ENCODE measurements at regions not wholly inside any gene's neighbourhood (a gene's known extent, or its start where the extent isn't known, plus 50 kb on each side); places are given as distances from the start of the nearest gene placed in this dataset.
"Not testable (repeated sequence)": the region's sequence is repeated elsewhere in the genome, so short reads cannot be mapped to it uniquely, and the experiment has no call there.

DNA sequence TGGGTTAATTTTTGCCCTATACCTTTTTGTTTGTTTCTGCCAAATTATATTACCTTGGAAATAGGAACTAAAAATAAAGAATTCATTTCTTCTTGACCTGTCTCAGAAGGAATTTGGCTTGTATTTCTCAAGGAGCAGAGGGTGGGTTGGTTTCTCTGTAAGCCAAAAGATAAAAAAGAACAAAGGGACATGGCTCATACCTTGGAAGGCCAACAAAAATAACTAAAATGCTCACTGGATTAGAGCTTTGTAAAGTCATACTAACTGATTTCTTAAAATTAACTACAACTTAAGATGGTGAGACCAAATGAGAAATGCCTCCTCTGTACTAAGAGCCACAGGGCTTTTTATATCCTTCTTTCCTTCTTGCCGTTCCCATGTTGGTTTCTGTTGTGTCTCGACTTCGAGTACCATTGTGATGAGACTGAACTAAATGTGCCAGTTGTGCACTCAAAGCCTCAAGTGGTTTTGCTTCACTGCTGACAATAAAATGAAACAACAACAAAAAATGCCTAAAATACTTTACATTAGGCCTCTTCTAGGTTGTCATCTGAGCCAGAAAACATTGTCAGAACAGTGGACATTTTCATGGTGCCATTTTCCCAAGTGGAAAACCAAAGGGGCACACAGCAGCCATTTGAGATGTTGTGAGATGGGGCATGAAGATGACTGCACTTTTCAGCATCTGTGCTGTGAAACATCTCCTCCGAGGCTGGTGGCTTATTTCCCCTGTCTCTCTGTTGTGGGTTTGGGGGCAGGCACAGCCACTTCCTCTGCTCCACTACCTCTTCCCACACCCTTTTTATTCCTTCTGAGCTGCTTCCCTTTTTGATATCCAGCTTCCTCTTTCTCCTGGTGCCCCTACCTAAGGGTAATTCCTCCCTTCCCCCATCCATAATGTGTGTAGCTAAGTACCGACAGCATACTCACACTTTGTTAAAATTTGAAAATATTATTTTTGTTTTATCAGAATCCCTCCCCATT lies 51.8 kb upstream of the AGR3 start:
- no peak for DNase-seq

DNA sequence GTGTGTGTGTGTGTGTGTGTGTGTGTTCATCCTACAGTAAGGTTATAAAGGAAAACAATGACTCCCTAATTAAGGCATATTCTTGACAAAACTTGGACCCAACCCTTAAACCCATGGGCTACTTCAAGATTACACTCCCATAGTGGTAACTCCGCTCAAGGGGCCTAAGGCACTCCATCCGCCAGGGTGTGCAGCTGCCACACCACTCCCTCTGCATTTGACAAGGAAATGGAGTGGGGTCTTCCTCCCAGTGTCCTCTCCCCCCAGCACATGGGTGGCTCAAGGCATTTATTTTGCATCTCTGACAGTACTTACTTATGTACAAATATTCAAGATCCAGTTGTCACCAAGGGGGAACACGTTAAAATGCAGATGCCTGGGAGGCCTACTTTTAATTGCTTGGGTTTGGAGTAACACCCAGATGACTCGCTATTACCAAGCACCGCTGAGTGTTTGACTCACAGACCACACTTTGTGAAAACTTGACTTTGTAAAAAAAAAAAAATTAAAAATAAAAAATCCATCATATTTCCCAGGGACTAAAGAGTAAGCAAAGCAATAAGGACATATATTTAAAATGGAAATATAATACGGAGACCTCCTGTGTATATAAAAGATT lies 53.0 kb upstream of the AGR3 start:
- DNase-seq, result no peak

DNA sequence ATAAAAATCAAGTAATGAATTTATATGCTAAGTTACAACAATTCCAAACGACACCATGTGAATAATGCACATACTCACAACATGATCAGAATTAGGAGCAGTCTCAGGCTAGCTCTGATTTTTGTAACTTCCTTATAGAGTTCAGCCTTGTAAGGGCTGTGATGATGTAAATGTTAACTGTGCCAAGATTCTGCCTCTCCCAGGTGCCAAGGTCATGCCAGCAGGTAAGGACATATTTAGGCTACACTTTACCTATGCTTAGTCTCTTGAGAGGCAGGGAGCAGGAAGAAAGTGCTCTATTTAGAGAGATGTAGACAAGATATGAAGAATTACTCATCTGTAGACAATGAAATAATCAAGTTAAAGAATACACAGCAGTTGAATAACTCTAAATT lies 53.6 kb upstream of the AGR3 start:
- DNase-seq, result no peak

DNA sequence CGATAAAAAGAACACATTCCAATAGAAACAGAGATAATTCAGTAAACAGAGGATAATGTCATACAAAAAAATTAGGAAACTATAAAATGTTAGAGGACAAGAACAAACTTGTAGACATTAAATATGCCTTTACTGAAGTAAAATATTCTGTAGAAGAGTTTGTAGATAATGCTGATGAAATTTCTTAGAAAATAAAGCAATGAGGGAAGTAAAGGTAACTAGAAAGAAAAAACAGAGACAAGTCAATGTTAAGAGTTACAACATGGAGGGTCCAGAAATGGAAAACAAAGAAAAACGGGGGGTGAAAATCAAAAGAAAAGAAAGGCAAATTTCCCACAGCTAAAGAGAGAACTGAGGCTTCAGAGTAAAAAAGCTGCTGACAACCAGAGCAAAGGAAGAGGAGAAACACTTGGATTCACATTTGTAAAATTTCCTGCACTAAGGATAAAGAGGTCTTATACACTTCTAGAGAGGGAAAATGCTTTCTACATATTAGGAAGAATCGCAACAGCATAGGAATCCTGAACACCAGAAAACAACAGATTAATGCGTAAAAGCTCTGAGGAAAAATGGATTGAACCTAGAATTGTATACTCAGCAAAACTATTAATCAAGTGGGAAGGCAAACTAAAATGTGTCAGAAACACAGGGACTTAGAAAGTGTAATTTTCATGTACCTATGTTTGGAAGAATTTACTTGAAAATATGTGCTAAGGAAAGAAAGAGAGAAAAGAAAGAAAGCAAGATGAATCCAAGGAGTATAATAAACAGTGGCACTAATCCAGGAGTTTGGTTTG lies 55.0 kb upstream of the AGR3 start:
- no peak for DNase-seq

DNA sequence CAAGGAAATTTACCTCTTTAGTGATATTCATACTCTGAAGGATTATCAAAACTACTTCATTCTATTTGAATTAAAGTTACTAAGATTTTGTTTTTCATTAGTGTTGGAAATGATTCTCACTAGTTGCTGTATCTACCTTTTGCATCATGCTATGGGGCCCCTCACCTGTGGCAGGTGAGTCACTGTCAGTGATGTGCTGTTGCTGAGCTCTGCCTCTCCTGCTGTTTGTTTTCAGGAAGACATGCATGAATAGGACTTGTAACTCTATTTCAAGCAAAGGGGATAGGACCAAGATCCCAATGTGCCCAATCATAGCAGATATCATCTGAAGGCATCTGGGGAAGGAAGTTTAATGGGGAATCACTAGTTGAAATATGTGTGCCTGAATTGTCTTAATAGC lies 57.4 kb upstream of the AGR3 start:
- no peak for DNase-seq

DNA sequence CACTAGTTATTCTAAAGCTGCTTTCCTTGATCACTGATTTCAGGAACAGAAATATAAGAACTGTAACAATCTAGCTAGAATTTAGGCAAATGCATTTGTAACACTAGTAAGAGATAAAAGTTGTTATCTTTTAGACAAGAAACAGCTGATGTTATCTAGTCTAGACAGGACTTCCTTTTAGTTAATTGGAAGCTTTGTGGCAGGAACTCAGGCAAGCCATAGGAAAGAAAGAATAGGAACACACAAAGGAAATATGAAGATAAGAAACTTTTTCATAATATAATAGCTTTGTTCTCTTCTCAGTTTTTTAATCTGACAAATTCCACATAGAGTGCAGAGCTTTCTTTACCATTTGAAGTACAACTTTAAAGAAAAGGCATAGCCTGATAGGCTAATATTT lies 59.0 kb upstream of the AGR3 start:
- DNase-seq, result no peak

DNA sequence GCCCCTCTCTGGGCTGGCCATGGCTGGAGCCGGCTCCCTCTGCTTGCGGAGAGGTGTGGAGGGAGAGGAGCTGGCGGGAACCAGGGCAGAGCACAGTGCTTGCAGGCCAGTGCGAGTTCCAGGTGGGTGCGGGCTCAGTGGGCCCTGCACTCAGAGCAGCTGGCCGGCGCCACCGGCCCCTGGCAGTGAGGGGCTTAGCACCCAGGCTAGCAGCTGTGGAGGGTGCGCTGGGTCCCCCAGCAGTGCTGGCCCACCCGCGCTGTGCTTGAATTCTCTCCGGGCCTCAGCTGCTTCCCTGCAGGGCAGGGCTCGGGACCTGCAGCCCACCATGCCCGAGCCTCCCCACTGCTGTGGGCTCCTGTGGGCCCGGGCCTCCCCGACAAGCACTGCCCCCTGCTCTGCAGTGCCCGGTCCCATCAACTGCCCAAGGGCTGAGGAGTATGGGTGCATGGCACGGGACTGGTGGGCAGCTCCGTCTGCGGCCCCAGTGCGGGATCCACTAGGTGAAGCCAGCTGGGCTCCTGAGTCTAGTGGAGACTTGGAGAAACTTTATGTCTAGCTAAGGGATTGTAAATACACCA lies 61.2 kb upstream of the AGR3 start:
- no peak for DNase-seq

DNA sequence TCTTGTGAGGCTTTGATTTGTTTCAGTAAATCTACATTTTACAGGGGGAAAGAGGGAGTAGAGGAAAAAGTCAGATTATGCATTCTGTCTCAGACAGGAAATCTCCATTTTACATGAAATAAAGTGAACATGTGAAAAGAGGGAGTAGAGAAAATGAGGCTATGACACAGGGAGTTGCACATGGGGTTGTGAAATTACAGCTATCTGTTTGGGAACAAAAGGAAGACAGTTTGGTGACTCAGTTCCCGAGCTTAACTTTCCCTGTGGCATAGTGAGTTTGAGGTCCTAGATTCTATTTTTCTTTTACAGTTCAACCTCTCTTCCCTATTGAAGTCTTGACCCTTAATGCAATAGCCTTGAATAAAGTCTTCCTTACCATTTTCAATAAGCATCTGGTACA lies 63.2 kb upstream of the AGR3 start:
- DNase-seq, result no peak

DNA sequence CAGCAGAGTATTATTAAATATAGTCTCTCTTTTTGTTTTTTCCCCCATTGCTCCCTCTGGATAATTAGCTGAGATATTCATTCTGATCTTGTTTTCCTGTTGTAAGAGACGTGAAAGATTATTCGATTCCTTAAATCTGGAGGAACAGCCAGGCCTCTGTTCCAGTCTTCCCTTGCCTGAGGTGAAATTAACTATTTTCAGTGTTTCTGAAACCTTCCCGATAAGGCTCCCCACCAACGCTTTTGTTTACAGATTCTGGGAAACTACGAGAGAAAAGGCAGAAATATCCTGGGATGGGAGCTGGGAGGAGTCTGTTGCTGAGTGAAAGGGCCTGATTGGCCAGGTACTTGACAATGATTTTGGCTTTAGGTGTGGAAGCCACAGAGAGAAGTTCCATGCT lies 63.6 kb upstream of the AGR3 start:
- no peak for DNase-seq

DNA sequence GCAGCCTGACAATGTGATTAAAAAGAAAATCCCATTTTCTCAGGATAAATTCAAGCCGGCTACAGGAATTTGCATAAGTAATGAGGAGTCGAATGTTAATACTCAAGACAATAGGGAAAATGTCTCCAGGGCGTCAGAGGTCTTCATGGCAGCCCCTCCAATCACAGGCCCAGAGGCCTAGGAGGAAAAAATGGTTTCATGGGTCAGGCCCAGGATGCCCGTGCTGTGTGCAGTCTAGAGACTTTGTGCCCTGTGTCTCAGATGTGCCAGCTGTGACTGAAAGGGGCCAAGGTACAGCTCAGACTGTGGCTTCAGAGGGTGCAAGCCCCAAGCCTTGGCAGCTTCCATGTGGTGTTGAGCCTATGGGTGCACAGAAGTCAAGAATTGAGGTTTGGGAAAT lies 66.3 kb upstream of the AGR3 start:
- not testable (repeated sequence) for DNase-seq

DNA sequence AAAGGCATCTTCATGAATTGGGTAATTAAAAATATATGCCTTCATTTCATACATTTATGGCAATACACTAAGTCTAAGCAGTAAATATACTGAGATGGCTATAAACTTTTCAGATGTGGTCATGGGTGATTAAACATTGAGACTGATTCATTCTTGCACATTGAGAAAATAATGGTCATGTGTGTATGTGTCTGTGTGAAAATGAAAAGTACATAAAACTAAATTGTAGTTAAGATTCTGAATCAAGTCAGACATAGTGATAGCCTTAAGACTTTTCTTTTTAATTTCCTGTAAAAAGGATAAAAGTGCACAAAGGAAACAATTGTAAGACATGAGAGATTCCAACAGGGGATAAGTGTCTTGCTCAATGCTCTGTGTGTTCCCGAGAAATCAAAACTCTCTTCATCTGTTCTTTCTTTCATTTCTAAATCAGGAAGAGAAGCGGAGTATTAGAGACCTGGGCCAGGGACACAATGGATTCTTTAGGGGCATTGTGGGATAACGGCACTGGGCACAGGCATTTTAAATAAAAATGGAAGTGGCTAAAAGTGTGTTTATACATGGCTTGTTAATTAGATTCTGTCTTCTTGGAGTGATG lies 69.8 kb upstream of the AGR3 start:
- no peak for DNase-seq

DNA sequence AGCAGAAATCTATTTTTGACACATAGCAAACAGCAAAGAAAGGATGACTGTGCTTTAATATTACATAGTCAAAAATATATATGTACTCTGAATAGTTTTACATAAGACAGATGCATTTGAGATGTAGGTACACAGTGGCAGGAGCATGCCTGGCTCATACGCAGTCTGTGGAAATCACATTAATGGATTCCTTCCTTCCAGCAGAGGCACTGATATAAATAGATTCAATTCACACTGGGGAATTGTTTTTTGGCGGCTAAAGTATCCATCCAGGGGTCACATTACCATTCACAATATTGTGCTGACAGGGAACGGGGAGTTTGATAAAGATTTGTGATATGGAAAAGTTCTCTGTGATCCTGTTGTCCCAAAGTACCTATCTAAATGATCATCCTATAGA lies 72.5 kb upstream of the AGR3 start:
- no peak for DNase-seq

DNA sequence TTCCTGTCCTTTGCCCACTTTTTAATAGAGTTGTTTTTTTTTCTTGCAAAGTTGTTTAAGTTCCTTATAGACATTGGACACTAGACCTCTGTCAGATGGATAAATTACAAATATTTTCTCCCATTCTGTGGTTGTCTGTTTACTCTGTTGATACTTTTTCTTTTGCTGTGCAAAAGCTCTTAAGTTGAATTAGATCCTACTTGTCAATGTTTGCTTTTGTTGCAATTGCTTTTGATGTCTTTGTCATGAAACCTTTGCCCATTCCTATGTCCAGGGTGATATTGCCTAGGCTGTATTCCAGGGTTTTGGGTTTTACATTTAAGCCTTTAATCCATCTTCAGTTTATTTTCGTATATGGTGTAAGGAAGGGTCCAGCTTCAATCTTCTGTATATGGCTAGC lies 76.9 kb upstream of the AGR3 start:
- no peak for DNase-seq

DNA sequence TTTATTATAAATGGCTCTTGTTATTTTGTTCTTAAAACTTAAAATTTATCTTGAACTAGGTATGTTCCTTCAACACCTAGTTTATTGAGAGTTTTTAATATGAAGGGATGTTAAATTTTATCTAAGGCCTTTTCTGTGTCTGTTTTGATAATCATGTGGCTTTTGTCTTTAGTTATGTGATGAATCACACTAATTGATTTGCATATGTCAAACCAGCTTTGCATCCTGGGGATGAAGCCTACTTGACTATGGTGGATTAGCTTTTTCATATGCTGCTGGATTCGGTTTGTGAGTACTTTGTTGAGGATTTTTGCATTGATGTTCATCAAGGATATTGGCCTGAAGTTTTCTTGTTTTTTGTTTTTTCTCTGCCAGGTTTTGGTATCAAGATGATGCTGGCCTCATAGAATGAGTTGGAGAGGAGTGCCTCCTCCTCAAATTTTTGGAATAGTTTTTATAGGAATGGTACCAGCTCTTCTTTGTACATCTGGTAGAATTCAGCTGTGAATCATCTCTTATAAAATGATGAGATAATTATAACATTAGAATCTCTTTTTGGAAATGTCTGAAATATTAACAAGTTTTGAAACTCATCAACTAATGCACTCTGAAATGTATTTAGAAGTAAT lies 78.7 kb upstream of the AGR3 start:
- DNase-seq, result no peak

DNA sequence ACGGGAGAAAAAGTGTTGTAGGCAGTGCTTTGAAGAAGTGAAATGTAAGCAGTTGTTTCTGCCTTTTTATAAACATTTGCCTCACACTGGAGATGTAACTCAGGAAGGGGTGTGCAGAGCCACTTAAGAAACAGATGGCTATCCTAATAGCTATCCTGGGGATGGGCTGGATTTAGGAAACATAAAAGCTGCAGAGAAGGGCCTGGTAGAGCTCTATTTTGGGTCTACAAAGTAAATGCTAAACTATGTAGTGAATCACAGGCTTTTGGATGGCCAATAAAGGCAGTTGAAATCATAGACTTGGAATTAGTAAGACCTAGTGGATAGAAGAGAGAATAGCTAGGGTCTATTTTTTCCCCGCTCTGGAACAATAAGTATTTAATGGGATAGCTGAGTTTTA lies 79.9 kb upstream of the AGR3 start:
- no peak for DNase-seq

DNA sequence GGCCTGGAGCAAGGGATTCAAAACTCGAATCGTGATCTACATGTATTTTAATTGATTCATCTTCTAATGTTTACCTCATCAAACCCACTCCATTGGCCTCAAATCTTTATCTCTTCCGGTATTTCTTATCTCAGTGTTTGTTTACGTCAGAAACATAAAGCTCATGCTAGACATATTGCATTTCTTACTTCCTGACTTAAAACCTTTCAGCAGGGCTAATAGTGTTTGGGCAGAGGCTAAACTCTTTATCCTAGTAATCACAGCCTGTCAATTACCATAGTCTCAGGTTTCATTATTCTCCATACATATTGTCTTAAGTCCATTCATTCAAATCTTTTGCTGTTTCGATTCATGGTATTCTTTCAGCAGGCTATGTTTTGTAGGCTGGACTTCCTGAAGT lies 81.3 kb upstream of the AGR3 start:
- no peak for DNase-seq

DNA sequence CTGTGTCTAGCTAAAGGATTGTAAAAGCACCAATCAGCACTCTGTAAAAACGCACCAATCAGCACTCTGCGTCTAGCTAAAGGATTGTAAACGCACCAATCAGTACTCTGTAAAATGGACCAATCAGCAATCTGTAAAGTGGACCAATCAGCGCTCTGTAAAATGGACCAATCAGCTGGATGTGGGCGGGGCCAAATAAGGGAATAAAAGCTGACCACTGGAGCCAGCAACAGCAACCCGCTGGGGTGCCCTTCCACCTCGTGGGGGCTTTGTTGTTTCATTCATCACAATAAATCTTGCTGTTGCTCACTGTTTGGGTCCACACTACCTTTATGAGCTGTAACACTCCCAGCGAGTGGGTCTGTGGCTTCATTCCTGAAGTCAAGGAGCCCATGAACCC lies 83.9 kb upstream of the AGR3 start:
- not testable (repeated sequence) for DNase-seq

DNA sequence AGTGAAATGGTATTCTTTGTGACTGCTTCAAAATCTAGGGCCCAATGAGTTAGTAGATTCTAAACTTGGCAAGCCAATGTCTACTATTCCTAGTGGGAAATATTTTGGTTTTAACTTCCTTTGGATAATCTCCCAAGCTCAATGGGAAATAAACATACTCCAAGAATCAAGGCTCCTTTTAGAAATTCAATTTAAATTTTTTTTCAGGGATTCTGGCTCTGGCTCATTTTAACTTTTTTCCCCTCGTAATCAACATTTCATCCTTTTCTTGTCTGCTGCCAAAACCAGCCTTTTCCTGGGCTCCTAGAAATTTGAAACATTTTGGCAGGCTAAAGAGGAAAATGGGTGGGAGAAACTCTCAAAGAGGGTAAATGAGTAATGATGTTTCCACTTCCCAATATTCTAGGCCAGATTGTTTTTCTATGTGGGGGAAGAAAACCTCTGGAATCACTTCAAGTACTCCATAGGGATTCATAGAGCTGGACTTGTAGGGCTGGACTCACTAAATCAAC lies 85.6 kb upstream of the AGR3 start:
- no peak for DNase-seq

DNA sequence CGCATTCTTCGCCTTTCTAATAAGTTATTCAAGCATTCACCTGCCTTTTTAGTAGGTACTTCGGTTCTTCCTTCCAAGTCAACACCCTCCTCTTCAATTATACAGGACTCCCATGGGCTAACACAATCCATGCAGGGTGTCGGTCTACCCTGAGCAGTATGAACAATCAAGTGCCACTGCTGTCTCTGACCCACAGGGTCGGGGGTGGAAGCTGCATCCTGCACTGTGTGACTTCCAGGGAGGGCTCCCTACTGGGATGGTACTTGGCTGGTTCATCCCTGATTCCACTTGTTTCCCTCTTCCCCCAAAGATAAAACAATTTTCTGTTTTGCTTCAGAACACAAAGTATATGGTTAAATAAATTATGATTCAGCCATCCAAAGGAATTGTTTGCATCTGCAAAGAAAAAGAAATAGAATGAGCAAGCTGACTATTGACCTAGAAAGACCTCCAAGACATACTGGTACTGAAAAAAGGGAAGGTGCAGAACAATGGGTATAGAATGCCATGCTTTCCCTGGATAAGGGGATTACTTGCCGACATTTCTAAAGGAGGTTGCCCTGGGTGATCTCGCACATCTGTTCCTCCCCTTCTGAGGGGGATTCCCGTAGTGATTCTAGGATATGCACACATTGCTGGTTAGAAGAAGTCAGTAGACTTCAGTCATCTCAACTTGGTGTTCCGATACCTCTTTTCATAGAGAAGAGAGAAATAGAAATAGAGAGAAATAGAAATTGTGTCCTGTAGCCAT lies 89.1 kb upstream of the AGR3 start:
- DNase-seq, result no peak

DNA sequence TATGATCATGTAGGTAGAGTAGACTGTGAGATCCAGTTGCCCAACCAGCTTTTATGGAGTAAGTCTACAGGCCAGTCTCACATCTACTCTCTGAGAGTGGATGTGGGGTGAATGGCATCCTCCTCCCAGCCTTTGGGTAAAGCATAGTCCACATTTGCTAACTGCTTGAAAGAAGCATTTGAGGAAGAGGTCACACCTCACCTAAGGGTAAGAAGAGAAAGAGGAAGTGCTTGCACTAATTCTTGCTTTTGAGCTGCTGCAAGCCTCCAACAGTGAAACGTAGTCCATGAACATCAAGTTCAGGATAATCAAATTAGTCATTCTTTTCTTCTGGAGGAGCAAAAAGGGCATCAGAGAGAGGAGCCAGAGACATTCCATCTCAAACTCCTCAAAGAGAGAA lies 93.9 kb upstream of the AGR3 start:
- DNase-seq, result no peak
